ENCODE measurements at regions not wholly inside any gene's neighbourhood (a gene's known extent, or its start where the extent isn't known, plus 50 kb on each side); places are given as distances from the start of the nearest gene placed in this dataset.

DNA sequence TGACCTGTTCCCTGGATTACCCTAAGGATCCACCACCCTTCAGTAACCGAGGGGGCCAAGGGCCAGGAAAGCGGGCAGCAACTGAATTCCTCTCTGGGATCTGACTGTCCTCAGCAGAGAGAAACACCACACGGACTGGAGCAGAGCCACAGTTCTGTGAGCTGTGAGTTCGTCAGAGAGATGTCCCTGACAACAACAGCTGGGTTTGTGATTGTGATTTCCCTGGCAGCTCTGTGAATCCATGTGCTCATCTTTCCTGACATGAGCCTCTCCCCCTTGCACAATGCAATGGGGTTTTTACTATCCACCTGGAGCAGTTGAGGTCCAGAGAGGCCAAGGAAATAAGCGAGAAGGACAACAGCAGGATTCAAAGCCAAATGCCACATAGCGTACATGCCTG, 69.4 kb upstream of the AMPD3 start:
- no TSS peak for BruUV-seq (replicated peaks)
- Histone ChIP-seq H3K4me1 (ENCODE audit: control insufficient read depth, insufficient read depth, low read length) (no peaks in the 10 kb centered on the region), H3K27me3 (ENCODE audit: control insufficient read depth, insufficient read depth, low read length) (no peaks in the 10 kb centered on the region; the same call in 1 of the 2 replicates), H3K9me3 (ENCODE audit: control insufficient read depth, insufficient read depth, low read depth, low read length) (no peaks in the 10 kb centered on the region; the same call in 1 of the 2 replicates), H3K27ac (ENCODE audit: low read length) (no peak overlapping the region), H3K36me3 (ENCODE audit: control insufficient read depth, insufficient read depth, low read length) (no peaks in the 10 kb centered on the region), H3K4me3 (ENCODE audit: low read depth in 2 of 2, low read length in 2 of 2) (no peak overlapping the region)
- intact Hi-C loops (cut with micrococcal nuclease; ENCODE audit: unreplicated experiment) = no loop called here
- in situ Hi-C loops (cut with HindIII; ENCODE audit: low pct_unique_long_range_greater_than_20kb, low sequenced_read_pairs) = no loop called here
- CTCF ChIA-PET = no interaction called here
- TF ChIP-seq POLR2AphosphoS5 (IDR thresholded peaks at IDR 0.05; ENCODE audit: low read depth, low read length) (no peak), SIN3A (IDR thresholded peaks at IDR 0.05; ENCODE audit: borderline replicate concordance, insufficient read depth, low read depth, low read length) (no peak), TCF7L2 (IDR thresholded peaks at IDR 0.05; ENCODE audit: low read depth, low read length) (no peak)
- TF ChIP-seq, protein P1, sequence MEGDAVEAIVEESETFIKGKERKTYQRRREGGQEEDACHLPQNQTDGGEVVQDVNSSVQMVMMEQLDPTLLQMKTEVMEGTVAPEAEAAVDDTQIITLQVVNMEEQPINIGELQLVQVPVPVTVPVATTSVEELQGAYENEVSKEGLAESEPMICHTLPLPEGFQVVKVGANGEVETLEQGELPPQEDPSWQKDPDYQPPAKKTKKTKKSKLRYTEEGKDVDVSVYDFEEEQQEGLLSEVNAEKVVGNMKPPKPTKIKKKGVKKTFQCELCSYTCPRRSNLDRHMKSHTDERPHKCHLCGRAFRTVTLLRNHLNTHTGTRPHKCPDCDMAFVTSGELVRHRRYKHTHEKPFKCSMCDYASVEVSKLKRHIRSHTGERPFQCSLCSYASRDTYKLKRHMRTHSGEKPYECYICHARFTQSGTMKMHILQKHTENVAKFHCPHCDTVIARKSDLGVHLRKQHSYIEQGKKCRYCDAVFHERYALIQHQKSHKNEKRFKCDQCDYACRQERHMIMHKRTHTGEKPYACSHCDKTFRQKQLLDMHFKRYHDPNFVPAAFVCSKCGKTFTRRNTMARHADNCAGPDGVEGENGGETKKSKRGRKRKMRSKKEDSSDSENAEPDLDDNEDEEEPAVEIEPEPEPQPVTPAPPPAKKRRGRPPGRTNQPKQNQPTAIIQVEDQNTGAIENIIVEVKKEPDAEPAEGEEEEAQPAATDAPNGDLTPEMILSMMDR (IDR thresholded peaks at IDR 0.05) = no peak
- TF ChIP-seq, protein P2, sequence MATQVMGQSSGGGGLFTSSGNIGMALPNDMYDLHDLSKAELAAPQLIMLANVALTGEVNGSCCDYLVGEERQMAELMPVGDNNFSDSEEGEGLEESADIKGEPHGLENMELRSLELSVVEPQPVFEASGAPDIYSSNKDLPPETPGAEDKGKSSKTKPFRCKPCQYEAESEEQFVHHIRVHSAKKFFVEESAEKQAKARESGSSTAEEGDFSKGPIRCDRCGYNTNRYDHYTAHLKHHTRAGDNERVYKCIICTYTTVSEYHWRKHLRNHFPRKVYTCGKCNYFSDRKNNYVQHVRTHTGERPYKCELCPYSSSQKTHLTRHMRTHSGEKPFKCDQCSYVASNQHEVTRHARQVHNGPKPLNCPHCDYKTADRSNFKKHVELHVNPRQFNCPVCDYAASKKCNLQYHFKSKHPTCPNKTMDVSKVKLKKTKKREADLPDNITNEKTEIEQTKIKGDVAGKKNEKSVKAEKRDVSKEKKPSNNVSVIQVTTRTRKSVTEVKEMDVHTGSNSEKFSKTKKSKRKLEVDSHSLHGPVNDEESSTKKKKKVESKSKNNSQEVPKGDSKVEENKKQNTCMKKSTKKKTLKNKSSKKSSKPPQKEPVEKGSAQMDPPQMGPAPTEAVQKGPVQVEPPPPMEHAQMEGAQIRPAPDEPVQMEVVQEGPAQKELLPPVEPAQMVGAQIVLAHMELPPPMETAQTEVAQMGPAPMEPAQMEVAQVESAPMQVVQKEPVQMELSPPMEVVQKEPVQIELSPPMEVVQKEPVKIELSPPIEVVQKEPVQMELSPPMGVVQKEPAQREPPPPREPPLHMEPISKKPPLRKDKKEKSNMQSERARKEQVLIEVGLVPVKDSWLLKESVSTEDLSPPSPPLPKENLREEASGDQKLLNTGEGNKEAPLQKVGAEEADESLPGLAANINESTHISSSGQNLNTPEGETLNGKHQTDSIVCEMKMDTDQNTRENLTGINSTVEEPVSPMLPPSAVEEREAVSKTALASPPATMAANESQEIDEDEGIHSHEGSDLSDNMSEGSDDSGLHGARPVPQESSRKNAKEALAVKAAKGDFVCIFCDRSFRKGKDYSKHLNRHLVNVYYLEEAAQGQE (IDR thresholded peaks at IDR 0.05; ENCODE audit: insufficient read depth in 1 of 2, low read depth in 2 of 2, low read length in 1 of 2) = no peak
- DNase-seq (ENCODE audit: low read depth, low spot score) = no peak
- ATAC-seq = no peak
- POLR2A ChIA-PET = no interaction called here

GRCh38 chr11:10386361-10386760, 68.7 kb upstream of the AMPD3 start:
- ATAC-seq (no peak), DNase-seq (ENCODE audit: low read depth, low spot score) (no peak)
- no TSS peak for BruUV-seq (replicated peaks)
- POLR2A ChIA-PET = no interaction called here
- no peak for TF ChIP-seq SIN3A (IDR thresholded peaks at IDR 0.05; ENCODE audit: borderline replicate concordance, insufficient read depth, low read depth, low read length)
- TF ChIP-seq, protein P1 (IDR thresholded peaks at IDR 0.05) = no peak
- TF ChIP-seq, protein P2 (IDR thresholded peaks at IDR 0.05; ENCODE audit: insufficient read depth in 1 of 2, low read depth in 2 of 2, low read length in 1 of 2) = no peak
- no peak for TF ChIP-seq POLR2AphosphoS5 (IDR thresholded peaks at IDR 0.05; ENCODE audit: low read depth, low read length)
- no peak for TF ChIP-seq TCF7L2 (IDR thresholded peaks at IDR 0.05; ENCODE audit: low read depth, low read length)
- H3K4me3 ChIP-seq (ENCODE audit: low read depth in 2 of 2, low read length in 2 of 2) = no peak overlapping the region
- CTCF ChIA-PET = interaction anchor here (0.5 kb wide), 1 partner anchor 348 kb away, joined by 11 read pairs; no protein-coding TSS in a partner anchor
- H3K36me3 ChIP-seq (ENCODE audit: control insufficient read depth, insufficient read depth, low read length) = no peaks in the 10 kb centered on the region
- in situ Hi-C loops (cut with HindIII; ENCODE audit: low pct_unique_long_range_greater_than_20kb, low sequenced_read_pairs) = no loop called here
- no peaks in the 10 kb centered on the region; the same call in 1 of the 2 replicates for H3K9me3 ChIP-seq (ENCODE audit: control insufficient read depth, insufficient read depth, low read depth, low read length)
- H3K4me1 ChIP-seq (ENCODE audit: control insufficient read depth, insufficient read depth, low read length) = no peaks in the 10 kb centered on the region
- no peak overlapping the region for H3K27ac ChIP-seq (ENCODE audit: low read length)
- no peaks in the 10 kb centered on the region; the same call in 1 of the 2 replicates for H3K27me3 ChIP-seq (ENCODE audit: control insufficient read depth, insufficient read depth, low read length)
- intact Hi-C loops (cut with micrococcal nuclease; ENCODE audit: unreplicated experiment) = no loop called here
